Stimulated activated CD8-positive, alpha-beta memory T cell treated with anti-CD3 and anti-CD28 coated beads, Interleukin-15, amount 100 ng/mL, for 48 hours (primary cell): ENCODE measurements at regions not wholly inside any gene's neighbourhood (a gene's known extent, or its start where the extent isn't known, plus 50 kb on each side); places are given as distances from the start of the nearest gene placed in this dataset.

Source experiments
- DNase-seq, 2 donors: peaks; one replicate each; pipeline ENCODE4 v3.0.0-alpha.2; 2020; ENCODE audit warnings: low read depth in 2 of 2

- DNase-seq: no peak
Observed at GRCh38 chr2:120916446-120916845, 180.8 kb downstream of the GLI2 start.

DNA sequence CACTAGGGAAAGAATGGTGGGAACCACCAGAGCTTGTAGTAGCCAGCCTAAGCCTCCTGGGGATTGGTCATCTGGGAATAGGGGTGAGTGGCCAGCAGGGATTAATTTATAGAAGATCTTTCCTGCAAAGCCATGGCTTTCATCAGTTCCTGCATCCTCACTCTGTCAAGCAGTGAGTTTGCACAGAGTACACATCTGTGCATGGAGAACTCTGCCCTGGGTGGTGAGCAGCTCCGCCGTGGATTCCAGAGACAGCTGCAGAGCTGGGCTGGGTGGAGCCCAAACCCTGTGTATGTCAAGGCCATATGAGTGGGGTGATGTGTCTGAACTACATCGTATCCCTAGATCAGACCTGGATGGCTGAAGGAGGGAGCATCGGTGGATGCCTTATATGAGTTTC lies 182.2 kb downstream of the GLI2 start:
- DNase-seq: no peak

- no peak for DNase-seq
Observed at GRCh38 chr2:120919216-120919615, 183.5 kb downstream of the GLI2 start.

GRCh38 chr2:120919771-120920453 lies 184.2 kb downstream of the GLI2 start:
- DNase-seq: no peak

DNA sequence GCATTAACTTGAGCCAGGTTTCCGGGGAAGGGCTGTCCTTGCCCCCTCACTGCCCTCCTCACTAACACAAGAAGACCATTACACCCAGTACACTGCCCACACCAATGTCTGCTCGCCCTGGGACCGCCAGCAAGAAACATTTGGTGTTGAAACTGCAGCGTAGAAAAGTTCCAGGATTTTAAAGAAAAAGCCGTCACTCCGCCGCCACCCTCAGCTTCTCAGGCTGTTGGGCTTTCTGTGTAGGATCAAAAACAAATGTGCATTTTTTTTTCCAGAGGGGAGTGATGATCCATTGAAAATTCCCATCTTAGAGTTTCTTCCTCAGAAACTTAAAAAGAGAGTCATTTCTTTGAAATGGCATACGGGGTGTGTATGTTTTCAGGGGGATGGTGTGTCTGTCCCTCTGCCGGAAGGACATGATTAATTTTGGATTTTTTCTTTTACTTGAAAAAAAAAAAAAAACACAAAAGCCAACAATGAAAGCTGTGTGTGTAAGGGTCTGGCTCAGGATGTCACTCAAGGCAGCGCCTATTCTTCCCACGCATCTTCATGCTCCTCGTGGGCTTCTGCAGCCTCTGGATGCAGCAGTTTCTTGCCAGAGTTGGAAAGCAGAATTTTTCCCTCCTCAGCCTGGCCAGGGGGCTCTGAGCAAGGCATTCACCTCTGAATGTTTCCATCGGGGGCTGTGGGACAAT lies 184.9 kb downstream of the GLI2 start:
- DNase-seq: no peak

GRCh38 chr2:120921457-120921856 lies 185.8 kb downstream of the GLI2 start:
- no peak for DNase-seq

GRCh38 chr2:120922571-120923332 lies 187.1 kb downstream of the GLI2 start:
- no peak for DNase-seq

GRCh38 chr2:120923426-120923825 lies 187.8 kb downstream of the GLI2 start:
- no peak for DNase-seq

- no peak for DNase-seq
Observed at GRCh38 chr2:120924924-120925323, 189.3 kb downstream of the GLI2 start.

- DNase-seq: no peak
Observed at GRCh38 chr2:120926463-120927264, 191.0 kb downstream of the GLI2 start.

- no peak for DNase-seq
Observed at GRCh38 chr2:120927265-120927628, 191.6 kb downstream of the GLI2 start.

DNA sequence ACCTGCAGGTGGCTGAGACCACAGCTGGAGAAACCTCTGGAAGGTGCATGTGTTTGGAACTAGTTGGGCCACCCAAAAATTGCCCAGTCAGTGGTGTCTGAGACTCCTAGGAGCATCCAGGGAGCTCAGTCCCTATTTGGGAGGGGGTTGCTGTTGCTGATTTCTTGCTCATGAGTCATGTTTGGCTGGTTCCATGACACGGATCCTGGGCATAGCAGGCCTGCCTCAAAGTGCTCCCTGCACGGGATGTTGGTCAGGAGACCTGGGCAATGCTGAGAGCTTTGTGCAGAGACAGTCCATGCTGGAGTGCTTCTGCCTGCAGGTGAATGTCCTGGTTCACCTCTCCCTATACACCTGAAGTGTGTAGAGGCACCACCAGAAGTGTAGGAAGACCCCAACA lies 194.2 kb downstream of the GLI2 start:
- no peak for DNase-seq

DNA sequence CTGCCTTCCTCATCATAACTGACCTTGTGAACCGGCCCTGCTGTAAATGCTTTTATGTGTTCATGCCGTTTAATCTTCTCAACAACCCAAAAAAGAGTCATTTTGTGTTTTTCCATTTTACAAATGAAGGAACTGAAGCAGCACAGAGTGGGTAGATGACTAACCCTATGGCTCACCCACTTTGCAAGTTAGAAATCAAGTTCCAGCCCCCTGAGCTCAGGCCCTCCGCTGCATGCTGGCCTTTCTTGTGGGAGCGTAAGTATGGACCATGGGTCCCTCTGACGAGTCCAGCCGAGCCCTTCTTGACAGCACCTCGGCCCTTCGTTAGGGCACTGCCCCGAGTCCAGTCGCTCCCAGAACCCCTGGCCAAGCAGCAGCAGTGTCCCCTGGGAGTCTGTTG lies 194.6 kb downstream of the GLI2 start:
- DNase-seq: no peak

DNA sequence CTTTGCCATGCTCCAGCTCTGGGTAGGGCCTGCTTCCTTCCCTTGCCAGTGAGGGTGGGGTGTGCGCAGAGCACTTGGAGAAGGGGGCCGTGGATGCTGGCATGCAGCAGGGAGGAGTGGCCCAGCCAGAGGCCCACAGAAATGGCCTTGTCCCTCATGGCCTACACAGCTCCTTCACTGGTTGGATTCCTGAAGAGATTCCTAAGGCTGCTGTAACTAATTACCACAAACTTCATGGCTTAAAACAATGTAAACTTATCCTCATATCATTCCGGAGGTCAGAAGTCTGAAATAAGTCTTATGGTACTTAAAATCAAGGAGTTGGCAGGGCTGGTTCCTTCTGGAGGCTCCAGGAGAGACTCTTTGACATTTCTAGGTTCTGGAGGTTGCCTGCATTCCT lies 195.2 kb downstream of the GLI2 start:
- DNase-seq: no peak

- DNase-seq: no peak
Observed at GRCh38 chr2:120932472-120932871, 196.8 kb downstream of the GLI2 start.

GRCh38 chr2:120932881-120933280 lies 197.2 kb downstream of the GLI2 start:
- DNase-seq: no peak

GRCh38 chr2:120933693-120934573 lies 198.3 kb downstream of the GLI2 start:
- no peak for DNase-seq

DNA sequence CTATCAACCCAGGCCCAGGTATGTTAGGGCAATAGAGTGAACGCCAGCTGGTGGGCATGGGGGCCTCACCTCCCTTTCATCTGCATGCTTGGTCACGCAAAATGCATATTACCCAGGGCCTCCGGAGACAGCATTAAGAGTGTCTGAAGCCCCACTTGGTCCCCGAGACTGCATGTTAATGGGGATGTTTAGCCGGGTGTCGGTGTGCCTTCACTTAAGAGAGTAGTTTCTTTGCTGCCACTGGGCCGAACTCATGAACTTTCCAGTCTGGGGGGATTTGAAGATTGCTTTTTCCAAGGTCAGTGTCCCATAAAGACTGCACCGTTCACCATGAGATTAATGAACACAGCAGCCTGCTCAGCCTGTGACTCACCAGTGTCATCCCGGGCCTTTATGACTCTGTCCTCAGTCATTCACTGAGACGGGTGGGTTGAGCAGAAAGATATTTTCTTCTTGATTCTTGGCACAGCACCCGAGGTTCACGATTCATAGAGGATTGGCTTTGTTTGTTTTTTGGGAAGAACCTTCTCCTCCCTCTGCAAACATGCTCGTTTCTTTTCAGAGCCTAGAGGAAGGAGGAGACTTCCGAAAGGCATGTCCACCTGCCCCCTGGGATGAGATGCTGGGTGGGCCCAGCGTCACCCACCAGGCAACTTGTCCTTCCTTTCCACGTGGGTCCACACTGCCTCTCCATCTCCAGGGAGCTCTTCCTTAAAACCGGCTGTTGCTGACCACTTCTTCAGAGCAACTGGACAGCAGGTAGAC lies 199.1 kb downstream of the GLI2 start:
- DNase-seq: no peak

DNA sequence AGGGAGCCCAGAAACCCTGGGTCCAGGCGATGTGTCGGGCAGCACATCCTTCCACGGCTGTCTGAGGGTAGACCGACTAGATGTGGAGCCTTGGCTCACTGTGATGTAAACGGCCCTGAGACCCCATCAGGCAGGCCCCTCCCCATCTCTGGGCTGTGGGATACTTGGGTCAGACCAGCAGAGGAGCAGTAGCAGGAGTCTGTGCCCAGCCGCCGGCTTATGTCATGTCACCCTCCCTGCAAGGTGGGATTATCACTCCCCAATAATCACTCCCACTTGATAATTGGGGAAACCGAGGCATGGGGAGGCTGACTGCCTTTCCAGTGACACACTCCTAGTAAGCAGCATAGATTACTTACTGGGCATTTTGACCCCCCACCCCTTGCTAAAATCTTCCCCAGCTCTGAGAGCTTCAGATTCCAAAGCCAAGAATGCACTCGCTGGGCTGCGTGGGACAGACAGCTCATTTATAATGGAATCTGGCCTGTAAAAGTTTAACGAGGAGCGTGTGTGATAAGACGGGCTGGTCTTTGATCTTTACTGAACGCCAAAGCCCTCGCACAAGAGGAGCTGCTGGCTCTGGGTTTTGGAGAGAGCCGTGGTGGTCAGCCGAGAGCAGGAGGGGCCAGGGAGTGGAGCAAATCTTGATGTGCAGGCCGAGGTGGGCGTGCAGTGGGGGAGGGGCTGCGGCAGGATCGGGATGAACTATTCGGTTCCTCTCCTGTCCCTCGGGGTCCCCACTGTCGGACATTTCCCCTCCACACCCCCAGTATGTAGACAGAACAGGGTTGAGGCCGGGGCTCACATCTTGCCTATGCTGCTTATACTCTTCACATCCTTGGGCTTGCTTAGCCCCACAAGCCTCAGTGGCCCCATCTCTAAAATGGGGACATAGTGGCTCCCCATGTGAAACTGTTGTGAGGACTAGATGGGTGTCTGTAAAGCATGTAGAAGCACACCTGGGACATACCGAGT lies 200.0 kb downstream of the GLI2 start:
- no peak for DNase-seq
